NCI-H2029 (cell line): ENCODE measurements at regions not wholly inside any gene's neighbourhood (a gene's known extent, or its start where the extent isn't known, plus 50 kb on each side); places are given as distances from the start of the nearest gene placed in this dataset.
A peak's percentile ranks its signal among the peaks of the same experiment; 100 is the strongest.

Experiments used
- DNase-seq: peaks from one replicate; lab custom pipeline; 2025; lab: John Stamatoyannopoulos, UW

GRCh38 chr6:56407883-56408410 lies 160.6 kb upstream of the COL21A1 start:
- DNase-seq, result no peak

GRCh38 chr6:56406276-56407269 lies 159.2 kb upstream of the COL21A1 start:
- no peak for DNase-seq

- no peak for DNase-seq
Observed at GRCh38 chr6:56404599-56404998, 157.2 kb upstream of the COL21A1 start.

GRCh38 chr6:56403745-56404144 lies 156.4 kb upstream of the COL21A1 start:
- no peak for DNase-seq

GRCh38 chr6:56401477-56402070 lies 154.2 kb upstream of the COL21A1 start:
- no peak for DNase-seq

GRCh38 chr6:56400273-56400672 lies 152.9 kb upstream of the COL21A1 start:
- no peak for DNase-seq

- peak; percentile 86 for DNase-seq
Observed at GRCh38 chr6:56399672-56400263, 152.4 kb upstream of the COL21A1 start.

GRCh38 chr6:56399250-56399671 lies 151.9 kb upstream of the COL21A1 start:
- peak; percentile 76 for DNase-seq

GRCh38 chr6:56396435-56396834 lies 149.1 kb upstream of the COL21A1 start:
- DNase-seq, result no peak

GRCh38 chr6:56393615-56394612 lies 146.5 kb upstream of the COL21A1 start:
- DNase-seq, result no peak

GRCh38 chr6:56388415-56388755 lies 141.0 kb upstream of the COL21A1 start:
- no peak for DNase-seq

GRCh38 chr6:56387621-56388414 lies 140.4 kb upstream of the COL21A1 start:
- peak; percentile 98 for DNase-seq

- no peak for DNase-seq
Observed at GRCh38 chr6:56386717-56387116, 139.3 kb upstream of the COL21A1 start.

- no peak for DNase-seq
Observed at GRCh38 chr6:56385981-56386593, 138.7 kb upstream of the COL21A1 start.

- DNase-seq, result no peak
Observed at GRCh38 chr6:56383160-56383559, 135.8 kb upstream of the COL21A1 start.

GRCh38 chr6:56382416-56382940 lies 135.1 kb upstream of the COL21A1 start:
- DNase-seq, result no peak

- DNase-seq, result no peak
Observed at GRCh38 chr6:56381801-56382251, 134.4 kb upstream of the COL21A1 start.

GRCh38 chr6:56380476-56380875 lies 133.1 kb upstream of the COL21A1 start:
- DNase-seq, result no peak

GRCh38 chr6:56378966-56379585 lies 131.7 kb upstream of the COL21A1 start:
- no peak for DNase-seq
